GM12878 (cell line): ENCODE measurements at regions not wholly inside any gene's neighbourhood (a gene's known extent, or its start where the extent isn't known, plus 50 kb on each side); places are given as distances from the start of the nearest gene placed in this dataset.

Experiments
- ATAC-seq: fragments of 200-7000 bp; cut with Tn5 transposase; 3 replicates; pipeline ENCODE4 v1.9.1; 2020; ENCODE audit warnings: mild to moderate bottlenecking, moderate library complexity
- BruUV-seq: library from RNA; stranded (reverse); fragments of 400-500 nt; replicated peaks from 2 replicates; lab custom pipeline; 2021; lab: Mats Ljungman, UMichigan
- CTCF ChIA-PET: fragments of 300-600 bp; sonication (Branson Sonifier 250); formaldehyde crosslinking; extraction: SDS; loops from one replicate; lab custom pipeline; 2021; ENCODE audit warnings: inconsistent platforms; lab: Yijun Ruan, JAX
- POLR2A ChIA-PET: fragments of 350-600 bp; formaldehyde crosslinking; extraction: SDS; loops from one replicate; lab custom pipeline; 2021; ENCODE audit warnings: inconsistent platforms; lab: Charles Lee
- RAD21 ChIA-PET: fragments of 300-600 bp; sonication (Branson Sonifier 250); formaldehyde crosslinking; loops from one replicate; lab custom pipeline; 2023; ENCODE audit warnings: antibody characterized with exemption; ENCODE audit not compliant: unreplicated experiment; lab: Charles Lee
- SMC1A ChIA-PET: fragments of 300-600 bp; sonication (Branson Sonifier 250); formaldehyde crosslinking; loops from one replicate; lab custom pipeline; 2023; ENCODE audit not compliant: unreplicated experiment, uncharacterized antibody; lab: Charles Lee
- DNase-seq: peaks from one replicate; pipeline ENCODE4 v3.0.0-alpha.2; 2011; ENCODE audit warnings: low read depth, low spot score
- FAIRE-seq: peaks from 3 replicates; lab custom pipeline; 2011; peaks lifted over from hg19 to GRCh38; lab: Jason Lieb, UNC
- H2AFZ ChIP-seq: 2 replicates; pipeline ENCODE4 v1.6.0; 2011; ENCODE audit warnings: low read depth, low read length, control low read depth; ENCODE audit not compliant: control insufficient read depth
- H3K27ac ChIP-seq: 2 replicates; pipeline ENCODE4 v1.5.1; 2011; ENCODE audit warnings: control low read depth; ENCODE audit not compliant: control insufficient read depth, insufficient read depth
- H3K27me3 ChIP-seq, 2 experiments: replicated peaks in 1 of 2; 2 replicates each; pipeline versions ENCODE4 v1.6.0 to v1.6.1; 2011; ENCODE audit warnings: low read length in 1 of 2; ENCODE audit not compliant: control insufficient read depth in 2 of 2, insufficient read depth in 2 of 2
- H3K36me3 ChIP-seq, 2 experiments: 2 replicates each; pipeline ENCODE4 v1.5.1; 2011; ENCODE audit warnings: low read length in 1 of 2; ENCODE audit not compliant: control insufficient read depth in 2 of 2, insufficient read depth in 2 of 2
- H3K4me1 ChIP-seq: 2 replicates; pipeline ENCODE4 v1.6.1; 2011; ENCODE audit warnings: mild to moderate bottlenecking, low read length, moderate library complexity, mixed read lengths; ENCODE audit not compliant: control insufficient read depth, insufficient read depth
- H3K4me2 ChIP-seq: 2 replicates; pipeline ENCODE4 v1.6.0; 2011; ENCODE audit warnings: control low read depth; ENCODE audit not compliant: control insufficient read depth, insufficient read depth
- H3K4me3 ChIP-seq: fragments of 200-600 bp; sonication (generic); 2 replicates; pipeline ENCODE4 v1.5.1; 2016
- H3K79me2 ChIP-seq: 2 replicates; pipeline ENCODE4 v1.6.0; 2011; ENCODE audit warnings: low read length; ENCODE audit not compliant: control insufficient read depth, insufficient read depth
- H3K9ac ChIP-seq: 2 replicates; pipeline ENCODE4 v1.8.0; 2011; ENCODE audit warnings: low read length, control low read depth, mixed read lengths; ENCODE audit not compliant: control insufficient read depth, insufficient read depth
- H3K9me3 ChIP-seq: replicated peaks from 3 replicates; pipeline ENCODE4 v1.5.1; 2011; ENCODE audit warnings: mild to moderate bottlenecking, low read length; ENCODE audit not compliant: control insufficient read depth, insufficient read depth
- H4K20me1 ChIP-seq: 2 replicates; pipeline ENCODE4 v1.6.0; 2011; ENCODE audit not compliant: control insufficient read depth, insufficient read depth
- BCL11A ChIP-seq: IDR thresholded peaks from 2 replicates; pipeline ENCODE4 v1.6.1; 2011; ENCODE audit warnings: low read depth, low read length
- BRCA1 ChIP-seq: IDR thresholded peaks from 2 replicates; pipeline ENCODE4 v1.6.1; 2011; ENCODE audit warnings: low read depth, low read length, improper control_type of control experiment
- CEBPB ChIP-seq, 2 experiments: fragments of 150-350 bp in 1 of 2; IDR thresholded peaks; 2 replicates each; pipeline ENCODE4 v1.6.1; 2012 to 2014; ENCODE audit warnings: low read depth in 2 of 2, low read length in 2 of 2, borderline replicate concordance in 1 of 2, inconsistent platforms in 1 of 2
- CHD2 ChIP-seq: IDR thresholded peaks from 2 replicates; pipeline ENCODE4 v1.6.1; 2011; ENCODE audit warnings: low read depth, low read length, improper control_type of control experiment, borderline replicate concordance
- EP300 ChIP-seq, 2 experiments: fragments of 150-350 bp in 1 of 2; IDR thresholded peaks; 2 replicates each; pipeline ENCODE4 v1.6.1; 2011 to 2012; ENCODE audit warnings: low read depth in 2 of 2, low read length in 2 of 2, borderline replicate concordance in 1 of 2, improper control_type of control experiment in 1 of 2, inconsistent platforms in 1 of 2; ENCODE audit not compliant: control insufficient read depth in 1 of 2
- HDAC2 ChIP-seq: fragments of 200-600 bp; sonication (generic); IDR thresholded peaks from 2 replicates; pipeline ENCODE4 v1.6.1; 2017
- NFYB ChIP-seq: IDR thresholded peaks from 2 replicates; pipeline ENCODE4 v1.6.1; 2011; ENCODE audit warnings: low read depth, mild to moderate bottlenecking, low read length, improper control_type of control experiment, moderate library complexity; ENCODE audit not compliant: insufficient read depth
- NR2C2 ChIP-seq: IDR thresholded peaks from 2 replicates; pipeline ENCODE4 v1.6.1; 2011; ENCODE audit warnings: borderline replicate concordance, low read depth; ENCODE audit not compliant: control insufficient read depth, insufficient read length
- RCOR1 ChIP-seq: conservative IDR thresholded peaks from 2 replicates; pipeline ENCODE4 v1.6.1; 2012; ENCODE audit warnings: low read depth, low read length, improper control_type of control experiment
- TARDBP ChIP-seq: IDR thresholded peaks from 2 replicates; pipeline ENCODE4 v1.6.1; 2016; ENCODE audit warnings: borderline replicate concordance
- TCF7 ChIP-seq: IDR thresholded peaks from 2 replicates; pipeline ENCODE4 v1.6.1; 2014; ENCODE audit warnings: antibody characterized with exemption, borderline replicate concordance
- ZNF384 ChIP-seq: IDR thresholded peaks from 2 replicates; pipeline ENCODE4 v1.6.1; 2012; ENCODE audit warnings: low read depth, mild to moderate bottlenecking, low read length, improper control_type of control experiment, borderline replicate concordance
- ZNF622 ChIP-seq: fragments of 450-650 bp; IDR thresholded peaks from 2 replicates; pipeline ENCODE4 v1.6.1; 2017; ENCODE audit warnings: mild to moderate bottlenecking, inconsistent platforms
- WGBS: methylation state at CpG from one replicate; pipeline ENCODE4 v1.1.6; 2016; ENCODE audit warnings: low lambda C conversion rate; ENCODE audit not compliant: insufficient replicate concordance, insufficient coverage; ENCODE audit errors: missing lambda C conversion rate; 5-methylcytosine and 5-hydroxymethylcytosine counted together
- in situ Hi-C: fragments of 300-500 bp; cut with MboI; formaldehyde crosslinking; loops from 9 replicates; pipeline ENCODE4 v1.14.3; 2018; ENCODE audit warnings: mixed read lengths
- intact Hi-C: fragments of 100-400 bp; cut with micrococcal nuclease; formaldehyde crosslinking; loops from one replicate; pipeline ENCODE4 v1.14.2; 2022; ENCODE audit not compliant: unreplicated experiment
- TF ChIP-seq, protein P1 (sequence below): IDR thresholded peaks from 2 replicates; pipeline ENCODE4 v1.6.1; 2012; ENCODE audit warnings: low read depth, low read length, improper control_type of control experiment
- TF ChIP-seq, protein P2 (sequence below): IDR thresholded peaks from 2 replicates; pipeline ENCODE4 v1.6.1; 2011; ENCODE audit warnings: borderline replicate concordance, low read depth, mild to moderate bottlenecking, moderate library complexity, low read length; ENCODE audit not compliant: insufficient read depth, poor library complexity, severe bottlenecking

- POLR2A ChIA-PET = no interaction called here
- no peak for TF ChIP-seq TCF7
- TF ChIP-seq RCOR1 = no peak
- TF ChIP-seq EP300 (IDR thresholded peaks at IDR 0.05; ENCODE audit: borderline replicate concordance in 1 of 2, control insufficient read depth in 1 of 2, low read depth in 2 of 2, low read length in 2 of 2) = no peak
- no peak for TF ChIP-seq NFYB
- no peak for TF ChIP-seq CEBPB (IDR thresholded peaks at IDR 0.05; ENCODE audit: borderline replicate concordance in 1 of 2, low read depth in 2 of 2, low read length in 2 of 2)
- TF ChIP-seq, protein P1, sequence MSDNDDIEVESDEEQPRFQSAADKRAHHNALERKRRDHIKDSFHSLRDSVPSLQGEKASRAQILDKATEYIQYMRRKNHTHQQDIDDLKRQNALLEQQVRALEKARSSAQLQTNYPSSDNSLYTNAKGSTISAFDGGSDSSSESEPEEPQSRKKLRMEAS = no peak
- TF ChIP-seq NR2C2 = no peak
- no peak for TF ChIP-seq ZNF622
- TF ChIP-seq TARDBP = no peak
- TF ChIP-seq CHD2 = no peak
- TF ChIP-seq, protein P2, sequence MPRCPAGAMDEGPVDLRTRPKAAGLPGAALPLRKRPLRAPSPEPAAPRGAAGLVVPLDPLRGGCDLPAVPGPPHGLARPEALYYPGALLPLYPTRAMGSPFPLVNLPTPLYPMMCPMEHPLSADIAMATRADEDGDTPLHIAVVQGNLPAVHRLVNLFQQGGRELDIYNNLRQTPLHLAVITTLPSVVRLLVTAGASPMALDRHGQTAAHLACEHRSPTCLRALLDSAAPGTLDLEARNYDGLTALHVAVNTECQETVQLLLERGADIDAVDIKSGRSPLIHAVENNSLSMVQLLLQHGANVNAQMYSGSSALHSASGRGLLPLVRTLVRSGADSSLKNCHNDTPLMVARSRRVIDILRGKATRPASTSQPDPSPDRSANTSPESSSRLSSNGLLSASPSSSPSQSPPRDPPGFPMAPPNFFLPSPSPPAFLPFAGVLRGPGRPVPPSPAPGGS = no peak
- TF ChIP-seq ZNF384 = no peak
- TF ChIP-seq HDAC2 = no peak
- no peak for TF ChIP-seq BCL11A
- no peak for TF ChIP-seq BRCA1
- no peak for ATAC-seq
- H3K79me2 ChIP-seq = no peaks in the 10 kb centered on the region
- no peaks in the 10 kb centered on the region for H3K36me3 ChIP-seq
- H4K20me1 ChIP-seq = no peaks in the 10 kb centered on the region
- no TSS peak for BruUV-seq
- H3K4me3 ChIP-seq = no peak overlapping the region
- H2AFZ ChIP-seq = no peak overlapping the region
- WGBS = 10% methylated on average over 10 of the region's 10 CpGs
- RAD21 ChIA-PET = no interaction called here
- SMC1A ChIA-PET = no interaction called here
- in situ Hi-C loops (no loop called here), intact Hi-C loops (no loop called here)
- no peak for FAIRE-seq
- no peak for DNase-seq
- H3K4me2 ChIP-seq = no peak overlapping the region
- no peak overlapping the region for H3K9ac ChIP-seq
- no peaks in the 10 kb centered on the region; the same call in 1 of the 2 replicates for H3K4me1 ChIP-seq
- H3K27me3 ChIP-seq = peaks cover 0 to 2% of the 10 kb centered on the region in 2 experiments; a peak in 2 of 4 replicates
- H3K27ac ChIP-seq = no peak overlapping the region
- H3K9me3 ChIP-seq = no peaks in the 10 kb centered on the region
- CTCF ChIA-PET = no interaction called here
These were observed 226.9 kb upstream of the B3GAT1 start for GRCh38 chr11:134638796-134639430.
